Chondrocyte (in vitro differentiated cells): ENCODE measurements at regions not wholly inside any gene's neighbourhood (a gene's known extent, or its start where the extent isn't known, plus 50 kb on each side); places are given as distances from the start of the nearest gene placed in this dataset.

Experiments used
- DNase-seq: peaks from one replicate; pipeline ENCODE4 v3.0.0; 2021; ENCODE audit warnings: mixed read lengths, low spot score
- H3K27ac Mint-ChIP-seq: one replicate; pipeline ENCODE4 v1.8.0; 2021; ENCODE audit warnings: mild to moderate bottlenecking, moderate library complexity, mixed read lengths; ENCODE audit not compliant: unreplicated experiment
- H3K27me3 Mint-ChIP-seq: 2 replicates; pipeline ENCODE4 v1.8.0; 2021; ENCODE audit warnings: low read depth, mixed read lengths
- H3K36me3 Mint-ChIP-seq: 2 replicates; pipeline ENCODE4 v1.8.0; 2021; ENCODE audit warnings: low read depth, mixed read lengths
- H3K4me1 Mint-ChIP-seq: 2 replicates; pipeline ENCODE4 v1.8.0; 2021; ENCODE audit warnings: low read depth, mild to moderate bottlenecking, mixed read lengths
- H3K4me3 Mint-ChIP-seq: one replicate; pipeline ENCODE4 v1.8.0; 2021; ENCODE audit warnings: mild to moderate bottlenecking, moderate library complexity, mixed read lengths; ENCODE audit not compliant: unreplicated experiment
- H3K9me3 Mint-ChIP-seq: 2 replicates; pipeline ENCODE4 v1.8.0; 2021; ENCODE audit warnings: low read depth, mixed read lengths
- CTCF ChIP-seq: fragments of 200-600 bp; sonication (generic); IDR thresholded peaks from 2 replicates; pipeline ENCODE4 v1.5.0; 2021; ENCODE audit warnings: antibody characterized with exemption, mild to moderate bottlenecking, moderate library complexity

- H3K27me3 Mint-ChIP-seq = no peaks in the 10 kb centered on the region
- no peaks in the 10 kb centered on the region for H3K9me3 Mint-ChIP-seq
- no peak for DNase-seq
- peaks cover 36% of the 10 kb centered on the region for H3K4me1 Mint-ChIP-seq
- no peaks in the 10 kb centered on the region for H3K36me3 Mint-ChIP-seq
- H3K4me3 Mint-ChIP-seq = no peak overlapping the region
- no peak for TF ChIP-seq CTCF
- H3K27ac Mint-ChIP-seq = no peak overlapping the region
These were observed 306.5 kb downstream of the RPLP1 start for GRCh38 chr15:69758810-69759790.

GRCh38 chr15:69760258-69760845, 307.7 kb downstream of the RPLP1 start:
- Mint-ChIP-seq H3K27ac (peak overlapping the region; percentile 88), H3K9me3 (no peaks in the 10 kb centered on the region), H3K4me1 (peaks cover 32% of the 10 kb centered on the region), H3K4me3 (no peak overlapping the region), H3K27me3 (no peaks in the 10 kb centered on the region), H3K36me3 (no peaks in the 10 kb centered on the region)
- no peak for DNase-seq
- no peak for TF ChIP-seq CTCF

GRCh38 chr15:69760890-69761568, 308.4 kb downstream of the RPLP1 start:
- Mint-ChIP-seq H3K4me3 (no peak overlapping the region), H3K4me1 (peaks cover 26% of the 10 kb centered on the region), H3K9me3 (no peaks in the 10 kb centered on the region), H3K27me3 (no peaks in the 10 kb centered on the region), H3K27ac (peak overlapping the region; percentile 88), H3K36me3 (no peaks in the 10 kb centered on the region)
- no peak for TF ChIP-seq CTCF
- DNase-seq = no peak

- Mint-ChIP-seq H3K4me1 (peaks cover 26% of the 10 kb centered on the region), H3K27ac (no peak overlapping the region), H3K9me3 (peaks cover 11% of the 10 kb centered on the region), H3K36me3 (peaks cover 2% of the 10 kb centered on the region), H3K4me3 (no peak overlapping the region), H3K27me3 (no peaks in the 10 kb centered on the region)
- DNase-seq = no peak
- peak; percentile 52 for TF ChIP-seq CTCF
These were observed 309.9 kb downstream of the RPLP1 start for GRCh38 chr15:69762373-69763148.
